OCI-LY7 (cell line): ENCODE measurements at regions not wholly inside any gene's neighbourhood (a gene's known extent, or its start where the extent isn't known, plus 50 kb on each side); places are given as distances from the start of the nearest gene placed in this dataset.

Experiments used
- EZH2phosphoT487 ChIP-seq: fragments of 200-600 bp; sonication (generic); IDR thresholded peaks from 2 replicates; pipeline ENCODE4 v1.6.1; 2018; ENCODE audit warnings: low read depth, borderline replicate concordance, mild to moderate bottlenecking, mixed run types, antibody characterized with exemption, low read length, moderate library complexity, mixed read lengths
- TF ChIP-seq, protein P1 (sequence below): fragments of 200-600 bp; sonication (generic); conservative IDR thresholded peaks from 2 replicates; pipeline ENCODE4 v1.5.1; 2014; ENCODE audit warnings: mild to moderate bottlenecking, antibody characterized with exemption, low read length, moderate library complexity, mixed read lengths

DNA sequence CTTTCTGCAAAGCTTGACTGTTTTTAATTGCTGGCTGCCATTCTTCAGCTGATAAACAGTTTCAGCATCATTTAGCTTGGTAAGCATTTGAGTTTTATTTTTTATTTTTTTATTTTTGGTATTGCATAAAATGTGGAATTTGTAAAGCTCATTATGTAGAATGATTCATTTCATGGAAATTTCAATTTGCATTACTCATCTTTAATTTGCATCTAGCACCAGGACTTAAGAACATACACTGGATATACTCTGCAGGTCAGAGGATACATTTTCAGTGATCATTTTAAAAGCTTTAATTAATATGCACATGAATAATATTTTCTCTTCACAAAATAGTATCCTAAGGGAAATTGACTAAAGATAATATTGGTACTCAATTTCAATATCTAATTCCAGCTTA is 732.4 kb upstream of the BCHE start:
- TF ChIP-seq, protein P1, sequence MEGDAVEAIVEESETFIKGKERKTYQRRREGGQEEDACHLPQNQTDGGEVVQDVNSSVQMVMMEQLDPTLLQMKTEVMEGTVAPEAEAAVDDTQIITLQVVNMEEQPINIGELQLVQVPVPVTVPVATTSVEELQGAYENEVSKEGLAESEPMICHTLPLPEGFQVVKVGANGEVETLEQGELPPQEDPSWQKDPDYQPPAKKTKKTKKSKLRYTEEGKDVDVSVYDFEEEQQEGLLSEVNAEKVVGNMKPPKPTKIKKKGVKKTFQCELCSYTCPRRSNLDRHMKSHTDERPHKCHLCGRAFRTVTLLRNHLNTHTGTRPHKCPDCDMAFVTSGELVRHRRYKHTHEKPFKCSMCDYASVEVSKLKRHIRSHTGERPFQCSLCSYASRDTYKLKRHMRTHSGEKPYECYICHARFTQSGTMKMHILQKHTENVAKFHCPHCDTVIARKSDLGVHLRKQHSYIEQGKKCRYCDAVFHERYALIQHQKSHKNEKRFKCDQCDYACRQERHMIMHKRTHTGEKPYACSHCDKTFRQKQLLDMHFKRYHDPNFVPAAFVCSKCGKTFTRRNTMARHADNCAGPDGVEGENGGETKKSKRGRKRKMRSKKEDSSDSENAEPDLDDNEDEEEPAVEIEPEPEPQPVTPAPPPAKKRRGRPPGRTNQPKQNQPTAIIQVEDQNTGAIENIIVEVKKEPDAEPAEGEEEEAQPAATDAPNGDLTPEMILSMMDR: no peak
- no peak for TF ChIP-seq EZH2phosphoT487
